Fibroblast of skin of right biceps (primary cell): ENCODE measurements at regions not wholly inside any gene's neighbourhood (a gene's known extent, or its start where the extent isn't known, plus 50 kb on each side); places are given as distances from the start of the nearest gene placed in this dataset.
"Not testable (repeated sequence)": the region's sequence is repeated elsewhere in the genome, so short reads cannot be mapped to it uniquely, and the experiment has no call there.

Source experiments
- DNase-seq: peaks from one replicate; pipeline ENCODE4 v3.0.0-alpha.2; 2013

GRCh38 chr14:47961634-47962033 is 286.2 kb upstream of the MDGA2 start:
- DNase-seq, result no peak

- DNase-seq, result no peak
Measured at GRCh38 chr14:47959740-47960139, 284.3 kb upstream of the MDGA2 start.

GRCh38 chr14:47949006-47949405 is 273.6 kb upstream of the MDGA2 start:
- no peak for DNase-seq

- no peak for DNase-seq
Measured at GRCh38 chr14:47935332-47935731, 259.9 kb upstream of the MDGA2 start.

- DNase-seq, result no peak
Measured at GRCh38 chr14:47929334-47929733, 253.9 kb upstream of the MDGA2 start.

GRCh38 chr14:47921133-47921532 is 245.7 kb upstream of the MDGA2 start:
- no peak for DNase-seq

GRCh38 chr14:47919997-47920396 is 244.6 kb upstream of the MDGA2 start:
- no peak for DNase-seq

- no peak for DNase-seq
Measured at GRCh38 chr14:47919334-47919846, 244.0 kb upstream of the MDGA2 start.

GRCh38 chr14:47917344-47917954 is 242.0 kb upstream of the MDGA2 start:
- peak; percentile 3 for DNase-seq

- DNase-seq, result not testable (repeated sequence)
Measured at GRCh38 chr14:47901141-47901540, 225.7 kb upstream of the MDGA2 start.

- no peak for DNase-seq
Measured at GRCh38 chr14:47899685-47900084, 224.3 kb upstream of the MDGA2 start.

GRCh38 chr14:47874350-47874749 is 198.9 kb upstream of the MDGA2 start:
- no peak for DNase-seq

GRCh38 chr14:47872588-47872987 is 197.2 kb upstream of the MDGA2 start:
- DNase-seq, result no peak

GRCh38 chr14:47863441-47863840 is 188.0 kb upstream of the MDGA2 start:
- no peak for DNase-seq

- DNase-seq, result no peak
Measured at GRCh38 chr14:47857646-47858045, 182.2 kb upstream of the MDGA2 start.

GRCh38 chr14:47852278-47852677 is 176.9 kb upstream of the MDGA2 start:
- DNase-seq, result no peak

GRCh38 chr14:47846008-47846407 is 170.6 kb upstream of the MDGA2 start:
- DNase-seq, result no peak

GRCh38 chr14:47843236-47843635 is 167.8 kb upstream of the MDGA2 start:
- no peak for DNase-seq

GRCh38 chr14:47833011-47833410 is 157.6 kb upstream of the MDGA2 start:
- DNase-seq, result no peak

GRCh38 chr14:47826809-47827208 is 151.4 kb upstream of the MDGA2 start:
- no peak for DNase-seq

- DNase-seq, result no peak
Measured at GRCh38 chr14:47822326-47822725, 146.9 kb upstream of the MDGA2 start.

- no peak for DNase-seq
Measured at GRCh38 chr14:47821135-47821534, 145.7 kb upstream of the MDGA2 start.

- no peak for DNase-seq
Measured at GRCh38 chr14:47790477-47790876, 115.1 kb upstream of the MDGA2 start.

- no peak for DNase-seq
Measured at GRCh38 chr14:47785058-47785457, 109.7 kb upstream of the MDGA2 start.

- DNase-seq, result no peak
Measured at GRCh38 chr14:47778631-47779030, 103.2 kb upstream of the MDGA2 start.
